ENCODE measurements at regions not wholly inside any gene's neighbourhood (a gene's known extent, or its start where the extent isn't known, plus 50 kb on each side); places are given as distances from the start of the nearest gene placed in this dataset.

DNA sequence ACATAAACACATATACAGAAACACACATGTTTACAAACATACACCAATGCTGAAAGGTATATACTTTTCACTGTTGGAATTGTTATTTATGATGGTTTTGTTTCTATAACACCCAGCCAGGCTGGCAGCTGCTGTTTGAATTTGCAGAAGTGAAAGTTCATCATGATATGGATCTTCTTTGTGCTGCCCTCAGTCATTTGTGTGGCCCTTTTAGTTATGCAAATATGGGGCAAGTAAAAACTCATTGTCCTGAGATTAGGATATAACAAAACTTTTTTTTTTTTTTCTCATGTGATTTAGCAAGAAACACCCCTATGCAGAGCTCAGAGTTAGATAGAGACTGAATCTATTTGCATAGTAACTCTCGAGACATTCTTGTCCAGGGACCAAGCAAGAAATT is 714.1 kb downstream of the KCNJ3 start (continued):
- TF ChIP-seq ZNF629 (tag by site-specific recombination; IDR thresholded peaks at IDR 0.05) = no peak
- TF ChIP-seq, protein P1, sequence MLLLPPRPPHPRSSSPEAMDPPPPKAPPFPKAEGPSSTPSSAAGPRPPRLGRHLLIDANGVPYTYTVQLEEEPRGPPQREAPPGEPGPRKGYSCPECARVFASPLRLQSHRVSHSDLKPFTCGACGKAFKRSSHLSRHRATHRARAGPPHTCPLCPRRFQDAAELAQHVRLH (tag by site-specific recombination; IDR thresholded peaks at IDR 0.05) = no peak

GRCh38 chr2:155404433-155405002 is 706.0 kb downstream of the KCNJ3 start:
- peak; percentile 96 for TF ChIP-seq SETDB1 (IDR thresholded peaks at IDR 0.05; ENCODE audit: insufficient read length, low read length)
- TF ChIP-seq, protein P2, sequence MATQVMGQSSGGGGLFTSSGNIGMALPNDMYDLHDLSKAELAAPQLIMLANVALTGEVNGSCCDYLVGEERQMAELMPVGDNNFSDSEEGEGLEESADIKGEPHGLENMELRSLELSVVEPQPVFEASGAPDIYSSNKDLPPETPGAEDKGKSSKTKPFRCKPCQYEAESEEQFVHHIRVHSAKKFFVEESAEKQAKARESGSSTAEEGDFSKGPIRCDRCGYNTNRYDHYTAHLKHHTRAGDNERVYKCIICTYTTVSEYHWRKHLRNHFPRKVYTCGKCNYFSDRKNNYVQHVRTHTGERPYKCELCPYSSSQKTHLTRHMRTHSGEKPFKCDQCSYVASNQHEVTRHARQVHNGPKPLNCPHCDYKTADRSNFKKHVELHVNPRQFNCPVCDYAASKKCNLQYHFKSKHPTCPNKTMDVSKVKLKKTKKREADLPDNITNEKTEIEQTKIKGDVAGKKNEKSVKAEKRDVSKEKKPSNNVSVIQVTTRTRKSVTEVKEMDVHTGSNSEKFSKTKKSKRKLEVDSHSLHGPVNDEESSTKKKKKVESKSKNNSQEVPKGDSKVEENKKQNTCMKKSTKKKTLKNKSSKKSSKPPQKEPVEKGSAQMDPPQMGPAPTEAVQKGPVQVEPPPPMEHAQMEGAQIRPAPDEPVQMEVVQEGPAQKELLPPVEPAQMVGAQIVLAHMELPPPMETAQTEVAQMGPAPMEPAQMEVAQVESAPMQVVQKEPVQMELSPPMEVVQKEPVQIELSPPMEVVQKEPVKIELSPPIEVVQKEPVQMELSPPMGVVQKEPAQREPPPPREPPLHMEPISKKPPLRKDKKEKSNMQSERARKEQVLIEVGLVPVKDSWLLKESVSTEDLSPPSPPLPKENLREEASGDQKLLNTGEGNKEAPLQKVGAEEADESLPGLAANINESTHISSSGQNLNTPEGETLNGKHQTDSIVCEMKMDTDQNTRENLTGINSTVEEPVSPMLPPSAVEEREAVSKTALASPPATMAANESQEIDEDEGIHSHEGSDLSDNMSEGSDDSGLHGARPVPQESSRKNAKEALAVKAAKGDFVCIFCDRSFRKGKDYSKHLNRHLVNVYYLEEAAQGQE (tag by site-specific recombination; IDR thresholded peaks at IDR 0.05) = no peak
- TF ChIP-seq, protein P3, sequence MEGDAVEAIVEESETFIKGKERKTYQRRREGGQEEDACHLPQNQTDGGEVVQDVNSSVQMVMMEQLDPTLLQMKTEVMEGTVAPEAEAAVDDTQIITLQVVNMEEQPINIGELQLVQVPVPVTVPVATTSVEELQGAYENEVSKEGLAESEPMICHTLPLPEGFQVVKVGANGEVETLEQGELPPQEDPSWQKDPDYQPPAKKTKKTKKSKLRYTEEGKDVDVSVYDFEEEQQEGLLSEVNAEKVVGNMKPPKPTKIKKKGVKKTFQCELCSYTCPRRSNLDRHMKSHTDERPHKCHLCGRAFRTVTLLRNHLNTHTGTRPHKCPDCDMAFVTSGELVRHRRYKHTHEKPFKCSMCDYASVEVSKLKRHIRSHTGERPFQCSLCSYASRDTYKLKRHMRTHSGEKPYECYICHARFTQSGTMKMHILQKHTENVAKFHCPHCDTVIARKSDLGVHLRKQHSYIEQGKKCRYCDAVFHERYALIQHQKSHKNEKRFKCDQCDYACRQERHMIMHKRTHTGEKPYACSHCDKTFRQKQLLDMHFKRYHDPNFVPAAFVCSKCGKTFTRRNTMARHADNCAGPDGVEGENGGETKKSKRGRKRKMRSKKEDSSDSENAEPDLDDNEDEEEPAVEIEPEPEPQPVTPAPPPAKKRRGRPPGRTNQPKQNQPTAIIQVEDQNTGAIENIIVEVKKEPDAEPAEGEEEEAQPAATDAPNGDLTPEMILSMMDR (tag by site-specific recombination; IDR thresholded peaks at IDR 0.05) = no peak
- no peak for TF ChIP-seq ZNF658 (tag by site-specific recombination; IDR thresholded peaks at IDR 0.05)
- peak; percentile 70; the same call in 1 of the 2 replicates for TF ChIP-seq TRIM28 (IDR thresholded peaks at IDR 0.05; ENCODE audit: borderline replicate concordance, low read length)
- TF ChIP-seq GLI2 (tag by site-specific recombination; IDR thresholded peaks at IDR 0.05; ENCODE audit: borderline replicate concordance, low read depth) = no peak
- Histone ChIP-seq H3K4me3 (ENCODE audit: low read depth, low read length) (no peak overlapping the region), H3K27ac (ENCODE audit: extremely low read depth, low read depth, low read length) (no peak overlapping the region), H3K36me3 (ENCODE audit: control insufficient read depth in 2 of 2, insufficient read depth in 1 of 2, low read length in 2 of 2) (no peaks in the 10 kb centered on the region), H3K4me1 (ENCODE audit: control insufficient read depth, insufficient read depth, low read length) (no peaks in the 10 kb centered on the region), H3K9me3 (ENCODE audit: control insufficient read depth, insufficient read depth, low read depth, low read length) (no peaks in the 10 kb centered on the region)
- ChIA-PET CTCF (no interaction called here), POLR2A (no interaction called here)

DNA sequence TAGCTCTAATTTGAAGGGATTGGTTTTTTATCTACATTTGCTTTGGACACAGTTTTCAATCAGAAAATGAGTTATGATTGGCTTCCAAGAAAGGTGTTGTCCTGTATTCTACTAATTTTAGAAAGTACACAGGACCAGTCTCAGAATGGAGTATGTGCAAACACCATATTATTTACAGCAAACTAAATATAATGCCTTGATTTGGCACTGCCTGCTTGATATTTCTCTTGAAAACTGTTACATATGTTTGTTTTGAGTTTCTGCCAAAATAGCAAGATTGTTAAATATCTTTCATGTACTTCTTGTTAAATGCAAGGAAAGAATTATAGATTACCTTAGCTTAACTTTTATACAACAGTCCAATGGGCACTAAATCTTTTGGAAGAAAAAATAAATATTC is 694.9 kb downstream of the KCNJ3 start:
- ChIA-PET POLR2A (no interaction called here), CTCF (no interaction called here)
- Histone ChIP-seq H3K27ac (ENCODE audit: extremely low read depth, low read depth, low read length) (no peak overlapping the region), H3K4me3 (ENCODE audit: low read depth, low read length) (no peak overlapping the region), H3K36me3 (ENCODE audit: control insufficient read depth in 2 of 2, insufficient read depth in 1 of 2, low read length in 2 of 2) (no peaks in the 10 kb centered on the region), H3K9me3 (ENCODE audit: control insufficient read depth, insufficient read depth, low read depth, low read length) (no peaks in the 10 kb centered on the region), H3K4me1 (ENCODE audit: control insufficient read depth, insufficient read depth, low read length) (no peaks in the 10 kb centered on the region)
- no peak for TF ChIP-seq YY1 (tag by site-specific recombination; IDR thresholded peaks at IDR 0.05)
- TF ChIP-seq, protein P4, sequence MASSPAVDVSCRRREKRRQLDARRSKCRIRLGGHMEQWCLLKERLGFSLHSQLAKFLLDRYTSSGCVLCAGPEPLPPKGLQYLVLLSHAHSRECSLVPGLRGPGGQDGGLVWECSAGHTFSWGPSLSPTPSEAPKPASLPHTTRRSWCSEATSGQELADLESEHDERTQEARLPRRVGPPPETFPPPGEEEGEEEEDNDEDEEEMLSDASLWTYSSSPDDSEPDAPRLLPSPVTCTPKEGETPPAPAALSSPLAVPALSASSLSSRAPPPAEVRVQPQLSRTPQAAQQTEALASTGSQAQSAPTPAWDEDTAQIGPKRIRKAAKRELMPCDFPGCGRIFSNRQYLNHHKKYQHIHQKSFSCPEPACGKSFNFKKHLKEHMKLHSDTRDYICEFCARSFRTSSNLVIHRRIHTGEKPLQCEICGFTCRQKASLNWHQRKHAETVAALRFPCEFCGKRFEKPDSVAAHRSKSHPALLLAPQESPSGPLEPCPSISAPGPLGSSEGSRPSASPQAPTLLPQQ (tag by site-specific recombination; IDR thresholded peaks at IDR 0.05) = no peak
- TF ChIP-seq SP7 (tag by site-specific recombination; IDR thresholded peaks at IDR 0.05) = no peak

DNA sequence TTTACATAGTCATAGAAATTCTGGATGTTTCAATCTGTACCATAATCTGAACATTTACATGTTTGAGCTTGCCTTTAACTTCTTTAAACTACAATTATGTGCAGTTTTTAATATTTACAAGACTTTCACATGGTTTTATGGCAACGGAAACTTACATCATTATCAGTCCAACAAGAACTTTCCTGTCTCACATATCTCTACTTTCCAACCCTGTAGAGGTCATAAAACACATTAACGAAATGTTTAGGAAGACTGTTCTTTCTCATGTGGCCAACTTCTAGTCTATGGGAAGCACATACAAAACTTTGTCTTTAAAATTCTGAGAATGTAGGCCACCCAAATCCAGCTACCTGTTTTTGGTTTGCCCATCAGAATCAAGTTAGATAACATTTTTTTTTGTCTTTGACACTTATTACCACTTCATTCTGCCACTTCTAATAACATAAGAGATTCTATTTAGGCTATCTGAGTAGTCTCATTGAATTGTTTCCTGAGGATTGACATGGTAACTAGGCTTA is 693.2 kb downstream of the KCNJ3 start:
- ChIA-PET CTCF (no interaction called here), POLR2A (no interaction called here)
- Histone ChIP-seq H3K27ac (ENCODE audit: extremely low read depth, low read depth, low read length) (no peak overlapping the region), H3K4me1 (ENCODE audit: control insufficient read depth, insufficient read depth, low read length) (no peaks in the 10 kb centered on the region), H3K9me3 (ENCODE audit: control insufficient read depth, insufficient read depth, low read depth, low read length) (no peaks in the 10 kb centered on the region), H3K36me3 (ENCODE audit: control insufficient read depth in 2 of 2, insufficient read depth in 1 of 2, low read length in 2 of 2) (no peaks in the 10 kb centered on the region), H3K4me3 (ENCODE audit: low read depth, low read length) (no peak overlapping the region)
- TF ChIP-seq ZNF398 (tag by site-specific recombination; IDR thresholded peaks at IDR 0.05) (no peak), ZBTB17 (tag by site-specific recombination; IDR thresholded peaks at IDR 0.05) (no peak), RBAK (tag by site-specific recombination; IDR thresholded peaks at IDR 0.05) (no peak), ELK4 (IDR thresholded peaks at IDR 0.05; ENCODE audit: borderline replicate concordance, low read depth, low read length) (no peak)
- TF ChIP-seq, protein P5, sequence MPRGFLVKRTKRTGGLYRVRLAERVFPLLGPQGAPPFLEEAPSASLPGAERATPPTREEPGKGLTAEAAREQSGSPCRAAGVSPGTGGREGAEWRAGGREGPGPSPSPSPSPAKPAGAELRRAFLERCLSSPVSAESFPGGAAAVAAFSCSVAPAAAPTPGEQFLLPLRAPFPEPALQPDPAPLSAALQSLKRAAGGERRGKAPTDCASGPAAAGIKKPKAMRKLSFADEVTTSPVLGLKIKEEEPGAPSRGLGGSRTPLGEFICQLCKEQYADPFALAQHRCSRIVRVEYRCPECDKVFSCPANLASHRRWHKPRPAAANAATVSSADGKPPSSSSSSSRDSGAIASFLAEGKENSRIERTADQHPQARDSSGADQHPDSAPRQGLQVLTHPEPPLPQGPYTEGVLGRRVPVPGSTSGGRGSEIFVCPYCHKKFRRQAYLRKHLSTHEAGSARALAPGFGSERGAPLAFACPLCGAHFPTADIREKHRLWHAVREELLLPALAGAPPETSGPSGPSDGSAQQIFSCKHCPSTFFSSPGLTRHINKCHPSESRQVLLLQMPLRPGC (tag by site-specific recombination; IDR thresholded peaks at IDR 0.05) = no peak
